Ectodermal cell (in vitro differentiated cells): ENCODE measurements at regions not wholly inside any gene's neighbourhood (a gene's known extent, or its start where the extent isn't known, plus 50 kb on each side); places are given as distances from the start of the nearest gene placed in this dataset.

Experiments used
- H3K27ac ChIP-seq: 2 replicates; pipeline ENCODE4 v1.7.0; 2013; ENCODE audit warnings: mild to moderate bottlenecking, low read depth, low read length; ENCODE audit not compliant: insufficient read depth, poor library complexity, severe bottlenecking
- H3K27me3 ChIP-seq: 2 replicates; pipeline ENCODE4 v1.7.0; 2013; ENCODE audit warnings: mild to moderate bottlenecking, low read length; ENCODE audit not compliant: insufficient read depth, control insufficient read depth, poor library complexity, severe bottlenecking
- H3K36me3 ChIP-seq: one replicate; pipeline ENCODE4 v1.7.0; 2013; ENCODE audit warnings: low read length; ENCODE audit not compliant: control insufficient read depth, insufficient read depth
- H3K4me1 ChIP-seq: one replicate; pipeline ENCODE4 v1.7.0; 2013; ENCODE audit warnings: low read length; ENCODE audit not compliant: control insufficient read depth, insufficient read depth
- H3K4me3 ChIP-seq: 2 replicates; pipeline ENCODE4 v1.7.0; 2013; ENCODE audit warnings: low read depth, low read length, control low read depth; ENCODE audit not compliant: insufficient read depth
- H3K9me3 ChIP-seq: 2 replicates; pipeline ENCODE4 v1.7.0; 2013; ENCODE audit warnings: mild to moderate bottlenecking, low read length, moderate library complexity; ENCODE audit not compliant: control insufficient read depth
- WGBS, 2 experiments: methylation state at CpG; one replicate each; pipeline ENCODE4 v1.1.7; 2013; ENCODE audit warnings: missing lambda C conversion rate in 2 of 2; 5-methylcytosine and 5-hydroxymethylcytosine counted together

DNA sequence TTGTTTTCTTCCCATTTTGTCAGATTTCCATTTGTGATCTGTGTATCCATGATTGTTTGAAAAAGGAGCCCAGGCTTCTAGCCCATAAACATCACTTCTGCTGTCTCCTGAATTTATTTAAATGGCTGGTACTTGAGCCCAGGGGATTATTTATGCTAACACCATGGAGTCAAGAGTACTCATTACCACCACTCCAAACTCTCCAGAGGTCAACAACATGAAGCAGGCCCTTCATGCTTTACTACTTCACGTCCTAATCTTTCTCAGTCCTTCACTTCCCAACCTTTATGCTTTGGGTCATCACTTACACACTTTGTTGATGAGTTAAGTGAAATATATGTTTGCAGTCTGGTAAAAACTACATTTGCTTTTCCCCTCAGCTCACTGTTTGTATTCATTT lies 247.8 kb downstream of the BMP2 start:
- Histone ChIP-seq H3K9me3 (no peaks in the 10 kb centered on the region), H3K36me3 (no peaks in the 10 kb centered on the region), H3K27me3 (no peaks in the 10 kb centered on the region), H3K4me1 (no peaks in the 10 kb centered on the region), H3K27ac (no peak overlapping the region), H3K4me3 (no peak overlapping the region)
- WGBS, 2 experiments = 86 to 90% methylated on average over 1 of the region's 1 CpG

DNA sequence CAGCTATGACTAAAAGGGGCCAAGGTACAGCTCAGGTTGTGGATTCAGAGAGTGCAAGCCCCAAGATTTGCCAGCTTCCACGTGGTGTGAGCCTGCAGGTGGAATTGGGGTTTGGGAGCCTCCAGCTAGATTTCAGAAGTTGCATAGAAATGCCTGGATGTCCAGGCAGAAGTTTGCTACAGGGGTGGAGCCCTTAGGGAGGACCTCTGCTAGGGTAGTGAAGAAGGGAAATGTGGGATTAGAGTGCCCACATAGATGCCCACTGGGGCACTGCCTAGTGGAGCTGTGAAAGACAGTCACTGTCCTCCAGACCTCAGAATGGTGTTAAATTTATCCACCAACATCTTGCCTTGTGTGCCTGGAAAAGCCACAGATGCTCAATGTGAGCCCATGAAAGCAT lies 255.1 kb downstream of the BMP2 start:
- no peak overlapping the region for H3K4me3 ChIP-seq
- WGBS, 2 experiments = 57 to 81% methylated on average over 1 of the region's 1 CpG

DNA sequence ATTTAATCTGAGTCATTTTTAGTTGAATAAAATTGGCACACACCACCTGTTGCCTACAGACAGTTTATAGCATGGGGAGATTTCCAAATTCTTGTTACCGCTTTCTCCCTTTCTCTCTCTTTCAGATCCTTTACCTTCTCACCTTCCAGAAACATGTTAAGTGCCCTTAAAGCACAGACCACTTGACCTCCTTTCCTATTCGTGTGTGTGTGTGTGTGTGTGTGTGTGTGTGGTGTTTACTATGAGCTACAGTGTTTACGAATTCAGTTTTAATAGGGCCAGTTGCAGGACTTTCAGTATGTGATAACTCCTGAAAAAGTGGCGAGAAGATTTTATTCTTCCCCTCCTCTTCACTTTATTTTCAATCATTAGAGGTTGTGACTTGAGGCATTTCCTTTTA lies 258.1 kb downstream of the BMP2 start:
- WGBS, 2 experiments = 47 to 100% methylated on average over 1 to 3 of the region's 4 CpGs
- Histone ChIP-seq H3K27me3 (no peaks in the 10 kb centered on the region), H3K4me1 (no peaks in the 10 kb centered on the region), H3K27ac (no peak overlapping the region), H3K36me3 (no peaks in the 10 kb centered on the region), H3K9me3 (no peaks in the 10 kb centered on the region), H3K4me3 (no peak overlapping the region)

More for the DNA sequence above, 255.1 kb downstream of the BMP2 start:
- Histone ChIP-seq H3K4me1 (no peaks in the 10 kb centered on the region), H3K36me3 (no peaks in the 10 kb centered on the region), H3K27me3 (no peaks in the 10 kb centered on the region), H3K9me3 (no peaks in the 10 kb centered on the region), H3K27ac (no peak overlapping the region)

DNA sequence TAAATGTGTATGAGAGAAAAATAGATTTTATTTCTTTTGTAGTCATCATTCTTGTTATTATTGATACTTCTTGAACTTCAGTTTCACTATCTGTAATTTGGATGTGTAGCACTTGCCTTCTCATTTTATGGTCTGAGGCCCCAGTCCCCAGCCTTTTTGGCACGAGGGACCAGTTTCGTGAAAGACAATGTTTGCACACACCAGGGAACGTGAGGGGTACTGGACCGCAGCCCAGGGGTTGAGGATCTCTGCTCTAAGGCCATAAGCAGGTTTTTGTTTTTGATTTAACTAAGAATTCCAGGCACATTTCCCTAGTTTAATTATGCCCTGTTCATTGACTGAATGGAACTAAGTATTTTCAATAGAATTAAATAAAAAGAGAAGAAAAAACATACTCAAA lies 261.5 kb downstream of the BMP2 start:
- Histone ChIP-seq H3K27me3 (no peaks in the 10 kb centered on the region), H3K4me1 (no peaks in the 10 kb centered on the region), H3K4me3 (no peak overlapping the region), H3K9me3 (no peaks in the 10 kb centered on the region), H3K36me3 (no peaks in the 10 kb centered on the region), H3K27ac (no peak overlapping the region)
- WGBS, 2 experiments = 92 to 94% methylated on average over 4 of the region's 4 CpGs

DNA sequence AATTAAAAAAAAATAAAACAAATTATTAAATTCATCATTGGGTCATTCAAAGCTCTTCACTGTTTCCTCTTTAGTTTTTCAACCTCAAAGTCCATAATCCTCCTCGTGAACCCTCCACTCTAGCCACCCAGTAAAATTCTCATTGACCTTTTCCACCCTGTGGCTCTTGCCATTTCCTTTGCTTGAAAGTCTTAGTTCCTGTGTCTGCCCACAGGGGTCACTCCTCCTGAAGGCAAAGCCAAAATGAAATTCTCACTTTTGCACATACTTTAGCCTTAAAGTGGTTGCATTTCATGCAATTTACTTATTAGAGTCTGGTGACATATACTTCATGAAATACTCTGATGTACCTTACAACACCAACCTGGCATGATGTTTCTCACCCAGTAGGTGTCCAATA lies 263.7 kb downstream of the BMP2 start:
- H3K4me3 ChIP-seq = no peak overlapping the region
- no peaks in the 10 kb centered on the region for H3K36me3 ChIP-seq
- H3K4me1 ChIP-seq = no peaks in the 10 kb centered on the region
- no peaks in the 10 kb centered on the region for H3K9me3 ChIP-seq
- H3K27me3 ChIP-seq = no peaks in the 10 kb centered on the region
- no peak overlapping the region for H3K27ac ChIP-seq
- WGBS, 2 experiments = 51 to 55% methylated on average over 1 of the region's 1 CpG

DNA sequence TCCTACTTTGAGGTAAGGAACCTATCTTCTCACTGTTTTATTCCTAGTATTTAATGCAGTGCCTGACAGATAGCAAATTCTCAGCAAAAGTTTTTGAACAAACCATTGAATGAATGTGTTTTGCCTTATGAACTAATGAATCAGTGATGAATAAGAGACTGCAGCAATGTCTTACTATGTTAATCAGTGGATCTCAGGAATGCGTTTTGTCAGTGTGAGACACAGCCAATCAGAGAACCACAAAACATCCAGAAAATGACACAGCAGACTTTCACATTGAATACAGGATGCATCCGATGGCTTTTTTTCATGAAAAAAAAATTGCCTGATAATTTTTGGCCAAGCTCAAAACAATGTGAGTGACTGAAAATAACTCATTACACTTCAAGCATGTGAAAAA lies 270.5 kb downstream of the BMP2 start:
- Histone ChIP-seq H3K27me3 (no peaks in the 10 kb centered on the region), H3K4me3 (no peak overlapping the region), H3K27ac (no peak overlapping the region), H3K9me3 (no peaks in the 10 kb centered on the region), H3K4me1 (no peaks in the 10 kb centered on the region), H3K36me3 (no peaks in the 10 kb centered on the region)
- WGBS, 2 experiments = 92 to 97% methylated on average over 2 of the region's 2 CpGs

DNA sequence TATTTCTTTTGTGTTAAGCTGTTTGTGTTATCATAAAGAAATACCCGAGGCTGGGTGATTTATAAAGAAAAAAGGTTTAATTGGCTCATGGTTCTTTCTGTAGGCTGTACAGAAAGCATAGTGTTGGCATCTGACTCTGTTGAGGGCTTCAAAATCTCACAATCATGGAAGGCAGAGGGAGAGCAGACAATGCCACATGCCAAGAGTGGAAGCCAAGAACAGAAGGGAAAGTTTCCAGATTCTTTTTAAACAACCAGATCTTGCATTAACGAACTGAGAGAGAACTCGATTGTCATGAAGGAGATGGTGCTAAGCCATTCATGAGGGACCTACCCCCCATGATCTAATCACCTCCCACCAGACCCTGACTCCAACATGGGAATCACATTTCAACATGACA lies 290.1 kb downstream of the BMP2 start:
- no peaks in the 10 kb centered on the region for H3K27me3 ChIP-seq
- no peaks in the 10 kb centered on the region for H3K36me3 ChIP-seq
- H3K27ac ChIP-seq = no peak overlapping the region
- no peak overlapping the region for H3K4me3 ChIP-seq
- H3K4me1 ChIP-seq = no peaks in the 10 kb centered on the region
- WGBS, 2 experiments = 88 to 98% methylated on average over 3 of the region's 3 CpGs
- no peaks in the 10 kb centered on the region for H3K9me3 ChIP-seq

DNA sequence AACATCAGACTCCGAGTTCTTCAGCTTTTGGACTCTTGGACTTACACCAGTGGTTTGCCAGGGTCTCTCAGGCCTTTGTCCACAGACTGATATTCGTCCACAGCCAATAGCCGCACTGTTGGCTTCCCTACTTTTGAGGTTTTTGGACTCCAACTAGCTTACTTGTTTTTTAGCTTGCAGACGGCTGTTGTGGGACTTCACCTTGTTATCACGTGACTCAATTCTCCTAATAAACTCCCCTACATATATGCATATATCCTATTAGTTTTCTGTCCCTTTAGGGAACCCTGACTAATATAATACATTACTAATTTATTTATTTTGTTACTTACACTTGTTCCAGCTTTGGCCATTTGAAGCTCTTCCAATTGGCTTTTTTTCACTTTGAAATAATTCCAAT lies 311.3 kb downstream of the BMP2 start:
- H3K27ac ChIP-seq = no peak overlapping the region
- 96 to 97% methylated on average over 5 of the region's 5 CpGs for WGBS, 2 experiments
- no peaks in the 10 kb centered on the region for H3K27me3 ChIP-seq
- H3K36me3 ChIP-seq = no peaks in the 10 kb centered on the region
- H3K9me3 ChIP-seq = no peaks in the 10 kb centered on the region
- H3K4me1 ChIP-seq = no peaks in the 10 kb centered on the region
- no peak overlapping the region for H3K4me3 ChIP-seq

DNA sequence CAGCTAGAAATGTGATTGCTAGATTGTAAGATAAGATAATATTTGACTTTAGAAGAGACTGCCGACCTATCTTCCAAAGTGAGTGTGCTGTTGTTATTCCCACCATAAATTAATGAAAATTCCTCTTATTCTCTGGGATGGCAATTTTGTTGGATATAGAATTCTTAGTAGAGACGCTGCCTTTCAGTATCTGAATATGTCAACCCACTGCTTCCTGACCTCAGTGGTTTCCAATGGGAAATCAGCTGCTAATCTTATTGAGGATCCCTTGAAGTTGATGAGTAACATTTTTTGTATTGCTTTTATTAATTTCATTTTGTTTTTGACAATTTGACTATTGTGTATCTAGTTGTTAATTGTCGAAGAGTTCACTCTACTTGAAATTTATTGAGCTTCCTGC lies 313.0 kb downstream of the BMP2 start:
- Histone ChIP-seq H3K27me3 (no peaks in the 10 kb centered on the region), H3K27ac (no peak overlapping the region), H3K9me3 (no peaks in the 10 kb centered on the region), H3K4me3 (no peak overlapping the region), H3K36me3 (no peaks in the 10 kb centered on the region), H3K4me1 (no peaks in the 10 kb centered on the region)
- WGBS, 2 experiments = 89 to 100% methylated on average over 2 to 3 of the region's 3 CpGs

DNA sequence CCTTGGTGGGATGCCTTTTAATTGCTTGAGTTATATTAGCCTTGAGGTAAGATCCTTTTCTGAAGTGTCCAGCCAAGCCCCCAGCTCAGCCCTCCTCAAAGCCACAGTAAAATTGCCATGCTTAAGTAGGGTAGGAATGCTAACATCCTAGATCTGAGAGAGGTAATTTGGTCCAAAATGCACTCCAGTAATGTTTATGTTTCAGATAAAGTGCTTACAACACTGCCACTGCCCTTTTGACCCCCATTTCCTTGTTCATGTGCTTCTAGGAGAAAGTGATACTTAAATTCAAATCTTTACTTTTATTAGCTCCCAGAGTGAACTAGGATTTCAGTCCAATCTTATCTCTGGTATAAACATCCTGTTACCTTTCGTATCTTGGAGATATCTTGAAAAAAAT lies 318.0 kb downstream of the BMP2 start:
- 89 to 100% methylated on average over 1 of the region's 1 CpG for WGBS, 2 experiments
- no peak overlapping the region for H3K4me3 ChIP-seq
- no peaks in the 10 kb centered on the region for H3K27me3 ChIP-seq
- H3K4me1 ChIP-seq = no peaks in the 10 kb centered on the region
- no peaks in the 10 kb centered on the region for H3K9me3 ChIP-seq
- no peaks in the 10 kb centered on the region for H3K36me3 ChIP-seq
- no peak overlapping the region for H3K27ac ChIP-seq

DNA sequence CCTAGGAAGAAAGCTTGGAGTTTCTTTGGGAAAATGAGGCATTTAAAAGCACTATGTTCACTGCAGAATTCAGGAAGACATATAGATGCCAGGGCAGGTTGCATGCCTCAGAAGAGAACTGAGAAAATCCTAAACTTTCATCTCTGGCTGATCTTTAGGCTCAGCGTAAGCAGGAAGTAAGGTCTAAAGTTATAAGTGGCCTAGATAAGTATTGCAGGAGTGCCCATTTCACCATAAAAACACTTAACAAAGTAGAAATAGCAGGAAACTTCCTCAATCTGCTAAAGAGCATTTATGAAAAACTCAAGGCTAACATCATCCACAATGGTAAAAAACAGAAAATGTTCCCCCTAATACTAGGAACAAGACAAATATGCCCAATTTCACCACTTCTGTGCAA lies 320.3 kb downstream of the BMP2 start:
- H3K4me3 ChIP-seq = no peak overlapping the region
- H3K36me3 ChIP-seq = no peaks in the 10 kb centered on the region
- H3K4me1 ChIP-seq = no peaks in the 10 kb centered on the region
- no peak overlapping the region for H3K27ac ChIP-seq
- no peaks in the 10 kb centered on the region for H3K27me3 ChIP-seq
- WGBS, 2 experiments = 78 to 100% methylated on average over 1 of the region's 1 CpG
- H3K9me3 ChIP-seq = no peaks in the 10 kb centered on the region
